ENCODE measurements at regions not wholly inside any gene's neighbourhood (a gene's known extent, or its start where the extent isn't known, plus 50 kb on each side); places are given as distances from the start of the nearest gene placed in this dataset.
"Not testable (repeated sequence)": the region's sequence is repeated elsewhere in the genome, so short reads cannot be mapped to it uniquely, and the experiment has no call there.

- TF ChIP-seq CTCF (conservative IDR thresholded peaks at IDR 0.05; ENCODE audit: low read length), result no peak
- no peak for TF ChIP-seq EZH2phosphoT487 (IDR thresholded peaks at IDR 0.05; ENCODE audit: borderline replicate concordance, low read depth, low read length)
- intact Hi-C loops (cut with micrococcal nuclease; ENCODE audit: unreplicated experiment), result no loop called here
- H4K20me1 ChIP-seq (ENCODE audit: insufficient read depth, low read length), result no peaks in the 10 kb centered on the region
- no peak overlapping the region for H3K4me3 ChIP-seq (ENCODE audit: low read depth, low read length, poor library complexity, severe bottlenecking)
- H3K4me1 ChIP-seq (ENCODE audit: insufficient read depth, low read length, poor library complexity, severe bottlenecking), result no peaks in the 10 kb centered on the region
- H2AFZ ChIP-seq (ENCODE audit: low read length), result no peak overlapping the region
- DNase-seq (ENCODE audit: low spot score), result no peak
- POLR2A ChIA-PET, result no interaction called here
- BruUV-seq (replicated peaks), result no TSS peak
- H3K79me2 ChIP-seq (ENCODE audit: insufficient read depth, low read depth, low read length), result no peaks in the 10 kb centered on the region
- no peaks in the 10 kb centered on the region for H3K9me2 ChIP-seq (ENCODE audit: insufficient read depth, low read length)
- no peak overlapping the region for H3K27ac ChIP-seq (ENCODE audit: low read depth, low read length, poor library complexity, severe bottlenecking)
- CTCF ChIA-PET (ENCODE audit: unreplicated experiment), result no interaction called here
- H3K36me3 ChIP-seq (ENCODE audit: insufficient read depth, low read length), result no peaks in the 10 kb centered on the region
- no peaks in the 10 kb centered on the region for H3K9me3 ChIP-seq (ENCODE audit: low read length)
- H3K4me2 ChIP-seq (ENCODE audit: low read length), result no peak overlapping the region
Observed at GRCh38 chr15:22237891-22238275, 157.6 kb downstream of the OR4M2 start.

GRCh38 chr15:22238276-22238958 lies 158.1 kb downstream of the OR4M2 start:
- H4K20me1 ChIP-seq (ENCODE audit: insufficient read depth, low read length); H3K36me3 ChIP-seq (ENCODE audit: insufficient read depth, low read length); BruUV-seq (replicated peaks); H3K4me1 ChIP-seq (ENCODE audit: insufficient read depth, low read length, poor library complexity, severe bottlenecking); H3K9me2 ChIP-seq (ENCODE audit: insufficient read depth, low read length); H3K4me2 ChIP-seq (ENCODE audit: low read length); H2AFZ ChIP-seq (ENCODE audit: low read length); H3K9me3 ChIP-seq (ENCODE audit: low read length); H3K27ac ChIP-seq (ENCODE audit: low read depth, low read length, poor library complexity, severe bottlenecking); H3K79me2 ChIP-seq (ENCODE audit: insufficient read depth, low read depth, low read length); DNase-seq (ENCODE audit: low spot score); intact Hi-C loops (cut with micrococcal nuclease; ENCODE audit: unreplicated experiment); POLR2A ChIA-PET; H3K4me3 ChIP-seq (ENCODE audit: low read depth, low read length, poor library complexity, severe bottlenecking); CTCF ChIA-PET (ENCODE audit: unreplicated experiment): not testable (repeated sequence)

- intact Hi-C loops (cut with micrococcal nuclease; ENCODE audit: unreplicated experiment); BruUV-seq (replicated peaks); H3K36me3 ChIP-seq (ENCODE audit: insufficient read depth, low read length); DNase-seq (ENCODE audit: low spot score); H3K27ac ChIP-seq (ENCODE audit: low read depth, low read length, poor library complexity, severe bottlenecking); H3K4me2 ChIP-seq (ENCODE audit: low read length); H3K4me1 ChIP-seq (ENCODE audit: insufficient read depth, low read length, poor library complexity, severe bottlenecking); H3K79me2 ChIP-seq (ENCODE audit: insufficient read depth, low read depth, low read length); H3K9me2 ChIP-seq (ENCODE audit: insufficient read depth, low read length); H4K20me1 ChIP-seq (ENCODE audit: insufficient read depth, low read length); H2AFZ ChIP-seq (ENCODE audit: low read length); CTCF ChIA-PET (ENCODE audit: unreplicated experiment); H3K9me3 ChIP-seq (ENCODE audit: low read length); H3K4me3 ChIP-seq (ENCODE audit: low read depth, low read length, poor library complexity, severe bottlenecking): not testable (repeated sequence)
- POLR2A ChIA-PET, result interaction anchor here (0.7 kb wide), 1 partner anchor 55 kb away, joined by 4 read pairs; no protein-coding TSS in a partner anchor
Observed at GRCh38 chr15:22238959-22239805, 158.9 kb downstream of the OR4M2 start.

Measured in OCI-LY7 (cell line).